HG03025 (cell line): ENCODE measurements at regions not wholly inside any gene's neighbourhood (a gene's known extent, or its start where the extent isn't known, plus 50 kb on each side); places are given as distances from the start of the nearest gene placed in this dataset.
"Not testable (repeated sequence)": the region's sequence is repeated elsewhere in the genome, so short reads cannot be mapped to it uniquely, and the experiment has no call there.

Source experiments
- ATAC-seq: cut with Tn5 transposase; IDR thresholded peaks from one replicate; pipeline ENCODE4 v1.9.1; 2021; ENCODE audit warnings: mild to moderate bottlenecking, moderate library complexity; ENCODE audit not compliant: unreplicated experiment, low FRiP score

- no peak for ATAC-seq
Measured at GRCh38 chr2:8609357-8609811, 72.5 kb upstream of the ID2 start.

DNA sequence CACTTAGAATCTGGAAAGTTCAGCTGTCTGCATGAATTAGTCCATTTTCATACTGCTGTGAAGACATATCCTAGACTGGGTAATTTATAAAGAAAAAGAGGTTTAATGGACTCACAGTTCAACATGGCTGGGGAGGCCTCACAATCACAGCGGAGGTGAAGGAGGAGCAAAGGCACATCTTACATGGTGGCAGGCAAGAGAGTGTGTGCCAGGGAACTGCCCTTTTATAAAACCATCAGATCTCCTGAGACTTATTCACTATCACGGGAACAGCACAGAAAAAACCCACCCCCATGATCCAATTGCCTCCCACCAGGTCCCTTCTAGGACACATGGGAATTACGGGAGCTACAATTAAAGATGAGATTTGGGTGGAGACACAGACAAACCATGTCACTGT is 71.1 kb upstream of the ID2 start:
- not testable (repeated sequence) for ATAC-seq

- no peak for ATAC-seq
Measured at GRCh38 chr2:8611246-8611645, 70.6 kb upstream of the ID2 start.

DNA sequence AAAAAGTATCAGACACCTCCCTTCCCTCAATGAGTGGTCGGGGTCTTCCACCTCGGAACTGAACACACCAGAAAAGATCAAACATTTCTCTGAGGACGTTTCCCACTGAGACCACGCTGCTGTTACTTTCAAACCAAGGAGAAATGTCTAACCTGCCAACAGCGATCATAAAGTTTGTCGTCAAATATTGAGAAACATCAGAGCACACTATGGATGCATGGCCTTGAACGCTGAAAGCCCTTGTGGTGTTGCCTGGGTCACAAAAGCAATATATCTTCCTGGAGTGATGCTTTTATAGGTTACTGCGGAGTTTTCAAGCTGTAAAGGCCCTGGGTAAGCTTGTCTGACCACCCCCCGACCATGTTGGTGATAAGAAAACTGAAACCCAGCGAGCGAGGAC is 70.2 kb upstream of the ID2 start:
- ATAC-seq = no peak

GRCh38 chr2:8612734-8613179 is 69.1 kb upstream of the ID2 start:
- ATAC-seq = no peak

DNA sequence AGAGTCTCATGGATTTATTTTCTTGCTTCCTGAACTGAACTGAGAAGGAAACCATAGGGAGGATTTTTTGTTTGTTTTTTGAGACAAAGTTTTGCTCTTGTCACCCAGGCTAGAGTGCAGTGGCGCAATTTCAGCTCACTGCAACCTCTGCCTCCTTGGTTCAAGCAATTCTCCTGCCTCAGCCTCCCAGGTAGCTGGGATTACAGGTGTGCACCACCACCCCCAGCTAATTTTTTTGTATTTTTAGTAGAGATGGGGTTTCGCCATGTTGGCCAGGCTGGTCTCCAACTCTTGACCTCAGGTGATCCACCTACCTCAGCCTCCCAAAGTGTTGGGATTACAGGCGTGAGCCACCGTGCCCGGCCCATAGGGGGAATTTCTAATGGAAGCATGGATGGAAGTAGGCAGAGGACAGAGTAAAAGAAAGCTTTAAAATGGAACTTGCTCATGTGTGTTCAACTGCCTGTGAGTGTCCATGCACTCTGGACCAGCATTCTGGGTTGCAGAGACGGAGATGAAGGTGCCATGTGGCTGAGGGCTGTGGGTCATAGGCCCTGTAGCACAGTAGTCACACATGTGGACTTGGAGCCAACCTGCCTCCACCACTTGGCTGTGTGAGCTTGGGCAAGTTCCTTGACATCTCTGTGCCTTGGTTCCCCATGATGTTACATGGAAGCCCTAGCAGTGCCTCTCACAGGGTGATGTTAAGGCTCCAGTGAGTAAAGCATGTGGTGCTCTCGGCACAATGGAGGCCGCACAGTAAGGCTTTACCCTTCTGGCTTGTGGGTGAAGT is 68.5 kb upstream of the ID2 start:
- ATAC-seq = not testable (repeated sequence)

DNA sequence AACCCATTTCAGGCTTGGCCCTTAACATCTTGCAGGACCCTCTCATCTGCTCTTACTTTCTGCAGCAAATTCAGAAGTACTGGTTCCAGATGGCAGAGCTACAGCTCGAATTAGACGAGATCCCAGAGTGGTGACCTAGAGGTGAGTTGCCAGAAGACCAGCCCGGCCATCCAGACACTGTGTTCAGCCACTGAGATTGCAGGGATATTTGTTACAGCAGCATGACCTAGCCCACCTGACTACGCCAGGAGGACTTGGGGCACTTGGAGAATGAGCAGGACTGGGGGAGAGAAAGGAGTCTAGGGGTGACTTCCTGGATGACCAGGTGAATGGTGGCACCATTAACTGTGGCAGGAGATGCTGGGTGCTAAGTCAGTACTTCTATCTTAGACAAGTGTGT is 67.2 kb upstream of the ID2 start:
- no peak for ATAC-seq

DNA sequence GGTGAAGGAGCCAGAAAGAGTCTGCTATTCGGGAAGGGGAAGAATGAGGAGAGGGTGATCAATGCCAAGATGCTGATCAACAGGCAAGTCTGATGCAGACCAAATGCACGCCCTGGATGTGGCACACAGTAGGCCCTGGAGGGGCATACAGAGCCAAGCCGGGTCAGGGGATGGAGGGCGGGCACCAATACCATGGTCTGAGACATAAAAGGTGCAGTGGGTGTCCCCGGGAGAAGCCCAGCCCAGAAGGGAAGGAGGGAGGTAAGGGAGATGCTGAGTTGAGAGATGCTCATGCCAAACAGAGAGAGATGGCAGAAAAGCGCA is 66.6 kb upstream of the ID2 start:
- no peak for ATAC-seq

DNA sequence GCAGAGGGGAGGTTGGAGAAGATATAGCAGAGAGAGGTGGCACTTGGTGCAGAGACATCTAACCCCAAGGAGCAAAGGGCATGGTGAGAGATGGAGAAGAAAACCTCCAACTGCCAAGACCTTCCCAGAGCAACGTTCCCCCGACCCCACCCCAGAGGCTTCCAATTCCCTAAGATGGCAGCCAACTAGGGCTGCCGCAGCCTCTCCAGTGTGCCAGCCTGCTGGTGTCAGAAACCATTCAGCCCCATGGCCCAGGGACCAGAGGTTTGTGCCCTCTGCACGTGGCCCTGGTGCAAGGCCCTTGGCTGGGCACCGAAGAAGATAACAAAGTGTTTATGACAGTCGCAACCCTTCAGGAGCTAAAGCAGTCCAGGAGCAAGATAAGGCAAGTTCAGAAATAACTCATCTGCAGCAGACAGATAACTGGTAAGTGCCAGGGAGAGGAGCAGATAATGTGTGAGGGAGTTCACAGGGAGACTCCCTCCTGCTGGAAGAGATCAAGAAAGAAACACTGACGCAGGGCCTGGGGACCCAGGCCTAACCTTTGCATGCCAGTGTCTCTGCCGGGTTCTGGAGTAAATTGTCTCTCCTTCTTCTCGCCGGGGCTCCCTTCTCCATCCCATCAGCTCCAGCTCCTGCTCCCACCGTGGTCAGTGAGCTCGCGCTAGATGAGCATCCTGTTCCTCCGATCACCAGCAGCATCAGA is 66.1 kb upstream of the ID2 start:
- ATAC-seq = no peak

DNA sequence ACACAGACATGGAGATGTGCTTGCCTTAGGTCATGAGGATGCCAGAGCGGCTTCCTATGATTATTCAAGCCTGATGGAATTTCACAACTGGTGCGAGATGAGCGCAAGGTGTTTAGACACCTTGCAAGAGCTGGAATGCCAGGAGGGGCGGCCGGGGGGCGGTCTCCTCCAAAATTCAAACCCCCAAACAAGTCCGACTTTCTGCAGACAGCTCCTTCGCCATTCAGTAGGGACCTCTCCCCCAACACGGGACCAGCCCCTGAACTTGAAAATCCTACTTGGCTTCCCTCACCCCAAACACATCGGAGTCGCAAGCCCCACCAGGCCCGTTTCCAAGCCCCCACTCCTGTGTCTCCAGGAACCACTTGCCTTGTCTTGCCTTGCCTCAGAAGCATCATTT is 64.8 kb upstream of the ID2 start:
- no peak for ATAC-seq

DNA sequence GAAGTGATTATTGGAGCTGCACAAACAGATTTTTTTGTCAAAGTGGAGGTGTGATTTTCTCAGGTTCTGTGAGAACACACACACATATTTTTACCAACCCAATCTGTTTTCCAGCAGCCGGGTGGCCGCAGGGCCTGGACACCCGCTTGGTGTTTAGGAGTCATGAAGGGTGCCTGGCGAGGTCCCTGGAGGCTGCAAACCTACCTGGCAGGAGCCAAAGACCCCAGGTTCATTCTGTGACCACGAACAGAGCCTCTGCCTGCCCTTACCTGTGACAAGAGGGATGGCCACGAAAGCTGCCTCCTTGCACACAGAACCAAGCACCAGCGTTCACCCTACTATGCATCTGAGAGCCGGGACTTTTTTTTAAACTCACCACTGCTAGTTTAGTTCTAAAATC is 64.3 kb upstream of the ID2 start:
- no peak for ATAC-seq

DNA sequence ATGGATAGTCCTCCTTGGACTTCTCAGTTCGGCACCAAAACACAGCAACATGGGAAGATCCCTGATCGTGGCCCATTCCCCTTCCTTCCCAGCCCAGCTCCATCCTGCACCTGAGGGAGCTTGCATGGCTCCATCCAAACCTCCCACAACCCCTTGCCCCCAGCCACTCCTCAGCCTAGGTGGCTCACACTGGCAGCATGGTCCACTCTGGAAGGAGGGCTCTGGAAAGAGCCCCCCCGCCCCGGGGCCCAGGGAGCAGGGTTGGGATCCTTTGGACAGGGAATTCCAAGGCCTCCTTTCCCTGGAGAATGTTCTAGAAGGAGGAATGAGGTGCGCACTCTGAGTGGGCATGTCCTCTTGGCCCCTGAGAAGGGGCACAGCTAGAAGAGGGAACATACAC is 62.8 kb upstream of the ID2 start:
- no peak for ATAC-seq

- ATAC-seq = no peak
Measured at GRCh38 chr2:8620611-8621382, 61.1 kb upstream of the ID2 start.

GRCh38 chr2:8622199-8622911 is 59.5 kb upstream of the ID2 start:
- no peak for ATAC-seq

DNA sequence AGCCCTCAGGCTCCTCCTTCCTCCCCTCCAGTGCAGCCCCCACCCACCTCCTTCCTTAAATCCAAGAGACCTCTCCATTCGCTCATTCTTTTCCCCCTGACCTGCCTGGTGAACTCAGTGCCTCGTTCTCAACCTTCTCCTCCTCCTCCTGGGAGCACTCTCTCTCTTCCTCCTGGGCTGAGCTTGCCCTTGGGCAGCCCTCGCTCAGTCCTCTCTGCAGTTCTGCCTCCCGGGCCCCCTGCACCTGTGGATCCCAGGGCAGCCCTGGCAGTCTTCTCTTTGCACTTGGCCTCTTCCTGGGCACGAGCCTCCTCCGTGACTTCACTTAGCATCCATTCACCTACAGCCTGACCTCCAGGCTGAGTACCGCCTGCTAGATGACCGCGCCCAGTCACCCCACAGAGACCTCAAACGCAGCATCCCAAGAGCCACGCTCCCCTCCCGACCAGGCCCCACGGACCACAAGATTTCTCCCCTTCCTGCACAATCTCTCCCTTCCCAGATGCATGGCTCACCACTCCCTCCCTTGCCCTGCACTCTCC is 58.9 kb upstream of the ID2 start:
- no peak for ATAC-seq

- ATAC-seq = no peak
Measured at GRCh38 chr2:8623576-8623957, 58.3 kb upstream of the ID2 start.

DNA sequence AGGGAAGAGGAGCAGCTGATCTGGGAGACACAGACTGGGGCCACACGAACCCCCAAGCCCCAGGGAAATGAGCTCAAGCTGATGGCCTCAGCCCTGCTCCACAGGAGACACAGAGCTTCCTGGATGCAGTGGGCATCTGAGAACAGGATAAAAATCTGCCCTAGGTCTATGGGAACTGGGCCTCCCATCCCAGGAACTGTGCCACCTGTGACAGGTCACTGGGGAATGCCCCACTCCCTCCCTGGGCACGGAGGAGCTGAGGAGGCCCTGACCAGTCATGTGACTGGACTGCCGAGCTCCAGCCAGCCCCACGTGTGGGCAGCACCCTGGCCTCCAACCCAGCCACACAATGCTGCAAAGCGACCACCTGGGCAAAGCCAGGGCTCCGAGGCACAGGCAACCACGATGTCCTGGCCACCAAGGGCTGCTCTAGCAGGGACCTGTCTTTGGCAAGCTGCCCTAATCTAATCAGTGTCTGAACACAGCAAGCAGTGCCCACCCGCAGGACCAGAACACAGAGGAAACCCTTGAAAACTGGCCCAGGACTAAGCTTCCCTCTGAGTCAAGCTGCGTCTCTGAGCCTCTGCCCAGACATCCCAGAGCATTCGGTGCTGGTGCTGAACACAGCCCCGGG is 57.8 kb upstream of the ID2 start:
- ATAC-seq = no peak

- ATAC-seq = no peak
Measured at GRCh38 chr2:8624855-8625398, 56.9 kb upstream of the ID2 start.

DNA sequence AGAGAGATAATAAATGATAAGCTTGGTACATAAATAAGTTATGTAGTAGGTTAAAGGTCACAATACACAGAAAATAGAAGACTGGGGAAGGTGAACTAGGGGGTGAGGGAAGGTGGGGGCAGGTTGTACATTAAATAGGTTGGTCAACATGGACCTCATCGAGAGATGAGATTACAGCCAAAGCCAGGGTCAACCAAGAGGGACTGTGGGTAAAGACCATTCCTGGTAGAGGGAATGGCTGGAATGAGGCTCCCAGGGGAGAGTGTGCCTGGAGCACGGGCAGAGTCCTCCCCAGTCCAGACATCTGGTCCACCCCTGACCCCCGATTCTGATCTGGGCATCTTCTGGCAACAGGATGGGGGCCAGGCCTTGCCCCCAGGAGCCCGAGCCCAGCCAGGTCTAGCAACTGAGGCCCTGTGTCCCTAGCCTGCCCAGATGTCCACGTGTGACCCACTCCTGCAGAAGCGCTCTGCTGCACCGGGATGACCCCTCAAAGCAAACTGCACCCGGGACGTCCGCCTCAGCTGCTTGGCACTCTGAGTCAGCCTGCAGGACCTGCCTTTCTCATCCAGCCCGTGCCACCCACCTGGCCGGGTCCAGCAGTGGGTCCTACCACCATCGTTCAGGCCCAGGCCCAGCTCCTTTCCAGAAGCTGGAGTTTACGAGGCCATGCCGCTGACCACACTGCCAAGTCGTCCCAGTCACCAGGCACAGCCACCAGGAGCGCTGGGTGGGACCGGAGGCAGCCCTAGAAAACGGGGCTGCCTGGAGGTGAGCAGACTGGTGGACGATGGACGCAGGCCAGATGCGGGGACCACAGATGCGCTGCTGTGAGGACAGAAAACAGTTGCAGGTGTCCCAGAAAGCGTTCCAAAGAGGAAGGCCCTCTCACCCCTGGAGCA is 56.2 kb upstream of the ID2 start:
- ATAC-seq = no peak
